H1 (cell line): ENCODE measurements at regions not wholly inside any gene's neighbourhood (a gene's known extent, or its start where the extent isn't known, plus 50 kb on each side); places are given as distances from the start of the nearest gene placed in this dataset.

Experiments used
- CTCF ChIA-PET: fragments of 300-600 bp; sonication (Branson Sonifier 250); formaldehyde crosslinking; loops from one replicate; lab custom pipeline; 2021; ENCODE audit not compliant: partially characterized antibody; lab: Charles Lee
- POLR2A ChIA-PET: fragments of 300-600 bp; sonication (Branson Sonifier 250); formaldehyde crosslinking; loops from one replicate; lab custom pipeline; 2021; ENCODE audit warnings: inconsistent platforms; ENCODE audit not compliant: partially characterized antibody; lab: Charles Lee
- DNase-seq, 2 experiments: peaks; one replicate each; pipeline versions ENCODE4 v3.0.0 to v3.0.0-alpha.2; 2010 to 2022; ENCODE audit warnings: low spot score in 2 of 2, low read depth in 1 of 2, mixed read lengths in 1 of 2
- FAIRE-seq: peaks from 2 replicates; lab custom pipeline; 2011; peaks lifted over from hg19 to GRCh38; lab: Jason Lieb, UNC
- H2AFZ ChIP-seq: 2 replicates; pipeline ENCODE4 v1.8.1; 2012; ENCODE audit warnings: low read length, inconsistent platforms
- H2AK5ac ChIP-seq: 2 replicates; pipeline ENCODE4 v1.6.1; 2013; ENCODE audit warnings: low read depth, low read length
- H2BK120ac ChIP-seq: replicated peaks from 2 replicates; pipeline ENCODE3; 2013; ENCODE audit warnings: low read depth, low read length, inconsistent platforms
- H2BK12ac ChIP-seq: 2 replicates; pipeline ENCODE4 v1.6.1; 2013; ENCODE audit warnings: low read depth, low read length
- H2BK15ac ChIP-seq: 2 replicates; pipeline ENCODE4 v1.6.1; 2013; ENCODE audit warnings: low read length
- H2BK20ac ChIP-seq: 2 replicates; pipeline ENCODE4 v1.6.1; 2013; ENCODE audit warnings: low read length
- H2BK5ac ChIP-seq: 2 replicates; pipeline ENCODE4 v1.6.1; 2013; ENCODE audit warnings: low read depth, low read length
- H3K14ac ChIP-seq: 2 replicates; pipeline ENCODE4 v1.6.1; 2013; ENCODE audit warnings: inconsistent platforms; ENCODE audit not compliant: insufficient read length
- H3K18ac ChIP-seq: 2 replicates; pipeline ENCODE4 v1.6.1; 2013; ENCODE audit warnings: low read length; ENCODE audit errors: extremely low read depth
- H3K23ac ChIP-seq: 2 replicates; pipeline ENCODE4 v1.6.1; 2013; ENCODE audit warnings: inconsistent platforms; ENCODE audit not compliant: insufficient read length
- H3K23me2 ChIP-seq: 2 replicates; pipeline ENCODE4 v1.6.1; 2013; ENCODE audit warnings: low read depth, low read length
- H3K27ac ChIP-seq: 2 replicates; pipeline ENCODE4 v1.6.1; 2011; ENCODE audit warnings: low read depth, low read length, inconsistent platforms
- H3K27me3 ChIP-seq, 4 experiments: replicated peaks in 1 of 4; 1 replicate in 1 of 4; 2 replicates in 3 of 4; pipeline versions ENCODE4 v1.6.1 to v1.8.1; 2011 to 2013; ENCODE audit warnings: low read length in 3 of 4, mild to moderate bottlenecking in 3 of 4, inconsistent platforms in 2 of 4, mixed read lengths in 2 of 4, moderate library complexity in 1 of 4; ENCODE audit not compliant: control insufficient read depth in 3 of 4, insufficient read depth in 3 of 4; ENCODE audit errors: extremely low read depth in 1 of 4
- H3K36me3 ChIP-seq, 4 experiments: 2 replicates each; pipeline versions ENCODE4 v1.6.1 to v1.8.1; 2011 to 2013; ENCODE audit warnings: mild to moderate bottlenecking in 4 of 4, low read length in 3 of 4, moderate library complexity in 2 of 4, control low read depth in 1 of 4, inconsistent platforms in 1 of 4; ENCODE audit not compliant: insufficient read depth in 4 of 4, control insufficient read depth in 2 of 4
- H3K4ac ChIP-seq: replicated peaks from 2 replicates; pipeline ENCODE3; 2013; ENCODE audit warnings: low read length, low read depth, mixed read lengths, inconsistent platforms; ENCODE audit not compliant: insufficient read length
- H3K4me1 ChIP-seq, 4 experiments: replicated peaks in 1 of 4; 1 replicate in 1 of 4; 2 replicates in 3 of 4; pipeline versions ENCODE4 v1.6.1 to v1.8.1; 2011 to 2013; ENCODE audit warnings: low read length in 3 of 4, inconsistent platforms in 2 of 4, mixed read lengths in 1 of 4; ENCODE audit not compliant: insufficient read depth in 4 of 4, control insufficient read depth in 3 of 4
- H3K4me2 ChIP-seq, 2 experiments: 2 replicates each; pipeline versions ENCODE4 v1.6.1 to v1.8.1; 2011 to 2013; ENCODE audit warnings: low read depth in 2 of 2, low read length in 2 of 2, control low read depth in 1 of 2, inconsistent platforms in 1 of 2, mild to moderate bottlenecking in 1 of 2; ENCODE audit not compliant: insufficient read depth in 1 of 2
- H3K4me3 ChIP-seq, 4 experiments: fragments of 200-600, 300-600 bp in 1 of 4; sonication (generic), shearing (Covaris generic), sonication (Bioruptor Twin) in 1 of 4; 2 replicates each; pipeline versions ENCODE4 v1.5.1 to v1.8.1; 2011 to 2016; ENCODE audit warnings: low read length in 4 of 4, low read depth in 3 of 4, control low read depth in 2 of 4, inconsistent platforms in 2 of 4, mild to moderate bottlenecking in 2 of 4, mixed read lengths in 1 of 4, moderate library complexity in 1 of 4; ENCODE audit not compliant: insufficient read depth in 2 of 4; ENCODE audit errors: extremely low read depth in 1 of 4
- H3K56ac ChIP-seq: replicated peaks from 2 replicates; pipeline ENCODE3; 2013; ENCODE audit warnings: low read depth, mild to moderate bottlenecking, mixed read lengths, low read length, inconsistent platforms; ENCODE audit not compliant: insufficient read length
- H3K79me1 ChIP-seq: 2 replicates; pipeline ENCODE4 v1.6.1; 2013; ENCODE audit warnings: low read depth, low read length, control low read depth
- H3K79me2 ChIP-seq, 2 experiments: 2 replicates each; pipeline versions ENCODE4 v1.6.1 to v1.8.1; 2012 to 2013; ENCODE audit warnings: low read length in 2 of 2, mild to moderate bottlenecking in 2 of 2, inconsistent platforms in 1 of 2; ENCODE audit not compliant: insufficient read depth in 2 of 2, control insufficient read depth in 1 of 2
- H3K9ac ChIP-seq, 4 experiments: replicated peaks in 1 of 4; 1 replicate in 1 of 4; 2 replicates in 3 of 4; pipeline versions ENCODE4 v1.6.1 to v1.8.1; 2011 to 2013; ENCODE audit warnings: low read depth in 3 of 4, low read length in 3 of 4, control low read depth in 2 of 4, mild to moderate bottlenecking in 2 of 4, moderate library complexity in 2 of 4, inconsistent platforms in 1 of 4; ENCODE audit errors: extremely low read depth in 1 of 4
- H3K9me3 ChIP-seq, 2 experiments: 2 replicates each; pipeline versions ENCODE4 v1.6.1 to v1.8.1; 2012 to 2013; ENCODE audit warnings: mild to moderate bottlenecking in 2 of 2, moderate library complexity in 2 of 2, control low read depth in 1 of 2, inconsistent platforms in 1 of 2, low read depth in 1 of 2, low read length in 1 of 2, mixed read lengths in 1 of 2; ENCODE audit not compliant: insufficient read depth in 2 of 2
- H4K20me1 ChIP-seq, 2 experiments: replicated peaks in 1 of 2; 2 replicates each; pipeline versions ENCODE3 to v1.8.1; 2011 to 2013; ENCODE audit warnings: inconsistent platforms in 2 of 2, low read length in 2 of 2, mild to moderate bottlenecking in 1 of 2; ENCODE audit not compliant: insufficient read depth in 2 of 2, control insufficient read depth in 1 of 2
- H4K5ac ChIP-seq: 2 replicates; pipeline ENCODE4 v1.6.1; 2013; ENCODE audit warnings: low read length, low read depth, mixed read lengths, inconsistent platforms; ENCODE audit not compliant: insufficient read length
- H4K8ac ChIP-seq: 2 replicates; pipeline ENCODE4 v1.8.0; 2013; ENCODE audit warnings: mild to moderate bottlenecking, moderate library complexity, low read length, inconsistent platforms; ENCODE audit not compliant: insufficient read depth; ENCODE audit errors: extremely low read depth
- H4K91ac ChIP-seq: replicated peaks from 2 replicates; pipeline ENCODE3; 2013; ENCODE audit warnings: low read length, mixed read lengths, inconsistent platforms; ENCODE audit not compliant: insufficient read length
- ATF2 ChIP-seq: IDR thresholded peaks from 2 replicates; pipeline ENCODE4 v1.6.1; 2012; ENCODE audit warnings: low read length, inconsistent platforms
- BACH1 ChIP-seq: IDR thresholded peaks from 2 replicates; pipeline ENCODE4 v1.6.1; 2012; ENCODE audit warnings: low read length, improper control_type of control experiment
- MAFK ChIP-seq: IDR thresholded peaks from 2 replicates; pipeline ENCODE4 v1.6.1; 2012; ENCODE audit warnings: low read depth, mild to moderate bottlenecking, improper control_type of control experiment, low read length
- MAX ChIP-seq: IDR thresholded peaks from 2 replicates; pipeline ENCODE4 v1.6.1; 2012; ENCODE audit warnings: inconsistent platforms
- SRF ChIP-seq: IDR thresholded peaks from 2 replicates; pipeline ENCODE4 v1.6.1; 2011; ENCODE audit warnings: mild to moderate bottlenecking, low read depth, low read length, moderate library complexity

DNA sequence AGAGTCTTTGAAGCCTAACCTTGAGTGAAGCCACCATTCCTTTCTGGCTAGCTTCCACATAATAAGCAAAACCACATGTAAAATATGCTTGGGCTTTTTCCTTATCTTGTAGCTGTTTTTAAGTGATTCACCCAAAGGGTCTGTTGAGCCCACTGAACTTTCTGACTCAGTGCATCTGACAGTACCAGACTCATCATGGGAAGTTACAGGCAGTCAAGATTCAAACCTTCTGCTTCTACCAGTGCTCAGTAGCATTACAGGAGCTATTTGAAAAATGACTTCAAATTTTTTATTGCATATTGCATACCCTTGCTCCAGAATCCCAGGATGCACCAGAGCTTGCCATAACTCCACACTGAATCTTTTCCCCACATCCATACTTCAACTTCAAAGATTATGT, 87.5 kb upstream of the PTPRD start:
- no peak overlapping the region for H4K91ac ChIP-seq
- no peaks in the 10 kb centered on the region for H4K20me1 ChIP-seq
- no peak overlapping the region for H2BK12ac ChIP-seq
- no peaks in the 10 kb centered on the region for H3K4me1 ChIP-seq
- no peak overlapping the region for H3K18ac ChIP-seq
- no peaks in the 10 kb centered on the region for H3K23me2 ChIP-seq
- H3K14ac ChIP-seq: no peak overlapping the region
- H2BK120ac ChIP-seq: no peak overlapping the region
- no peaks in the 10 kb centered on the region for H3K27me3 ChIP-seq
- no peak overlapping the region for H3K4me3 ChIP-seq
- no peak for TF ChIP-seq ATF2
- TF ChIP-seq BACH1: no peak
- TF ChIP-seq SRF: no peak
- TF ChIP-seq MAX: no peak
- TF ChIP-seq MAFK: no peak
- no peak overlapping the region for H3K9ac ChIP-seq
- H3K23ac ChIP-seq: no peak overlapping the region
- DNase-seq: no peak
- H4K5ac ChIP-seq: no peak overlapping the region
- H2BK15ac ChIP-seq: no peak overlapping the region
- no peak overlapping the region for H3K4ac ChIP-seq
- H3K79me1 ChIP-seq: no peaks in the 10 kb centered on the region
- no peak overlapping the region for H2BK20ac ChIP-seq
- no peak overlapping the region for H2BK5ac ChIP-seq
- no peaks in the 10 kb centered on the region for H3K79me2 ChIP-seq
- no peak overlapping the region for H3K4me2 ChIP-seq
- no peak for FAIRE-seq
- H3K36me3 ChIP-seq: no peaks in the 10 kb centered on the region
- no peaks in the 10 kb centered on the region for H3K9me3 ChIP-seq
- H3K56ac ChIP-seq: no peak overlapping the region
- no peak overlapping the region for H2AK5ac ChIP-seq
- no peak overlapping the region for H4K8ac ChIP-seq
- no peak overlapping the region for H2AFZ ChIP-seq
- H3K27ac ChIP-seq: no peak overlapping the region
- CTCF ChIA-PET: no interaction called here
- POLR2A ChIA-PET: interaction anchor here (1.0 kb wide), 1 partner anchor 342 kb away, joined by 3 read pairs; no protein-coding TSS in a partner anchor
